ENCODE measurements at regions not wholly inside any gene's neighbourhood (a gene's known extent, or its start where the extent isn't known, plus 50 kb on each side); places are given as distances from the start of the nearest gene placed in this dataset.
"Not testable (repeated sequence)": the region's sequence is repeated elsewhere in the genome, so short reads cannot be mapped to it uniquely, and the experiment has no call there.

DNA sequence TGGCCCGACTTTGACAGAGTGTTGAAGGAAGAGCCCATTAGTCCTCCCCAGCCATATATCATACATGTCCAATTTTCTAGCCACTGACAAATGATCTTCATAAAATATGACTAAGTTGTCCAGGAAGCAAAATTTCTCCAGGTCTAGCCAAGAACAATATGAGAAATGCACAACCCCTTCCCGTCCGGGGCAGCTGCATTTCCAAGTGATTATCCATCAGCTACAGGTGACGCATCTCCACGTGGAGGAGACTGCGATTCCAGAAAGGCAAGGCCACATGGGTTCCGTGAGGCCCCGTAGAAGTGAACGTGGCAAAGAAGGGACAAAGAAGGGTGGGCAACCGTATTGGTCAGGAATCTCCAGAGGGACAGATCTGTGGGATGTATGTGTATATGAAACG lies 118.6 kb downstream of the ATP6V0E2 start:
- H3K4me3 ChIP-seq (ENCODE audit: extremely low read depth in 1 of 4, insufficient read depth in 2 of 4, low read depth in 3 of 4, low read length in 4 of 4); H3K9ac ChIP-seq (replicated peaks in 1 of 4; ENCODE audit: extremely low read depth in 1 of 4, low read depth in 3 of 4, low read length in 3 of 4); H2BK5ac ChIP-seq (ENCODE audit: low read depth, low read length); H3K23ac ChIP-seq (ENCODE audit: insufficient read length); H2BK12ac ChIP-seq (ENCODE audit: low read depth, low read length); H3K4ac ChIP-seq (replicated peaks; ENCODE audit: insufficient read length, low read depth, low read length); H3K4me2 ChIP-seq (ENCODE audit: insufficient read depth in 1 of 2, low read depth in 2 of 2, low read length in 2 of 2); H3K27ac ChIP-seq (ENCODE audit: low read depth, low read length); H2AK5ac ChIP-seq (ENCODE audit: low read depth, low read length); H3K9me3 ChIP-seq (ENCODE audit: insufficient read depth in 2 of 2, low read depth in 1 of 2, low read length in 1 of 2); DNase-seq (ENCODE audit: low read depth in 1 of 2, low spot score in 2 of 2); H4K8ac ChIP-seq (ENCODE audit: extremely low read depth, insufficient read depth, low read length); H3K27me3 ChIP-seq (replicated peaks in 1 of 4; ENCODE audit: control insufficient read depth in 3 of 4, extremely low read depth in 1 of 4, insufficient read depth in 3 of 4, low read length in 3 of 4); H3K79me2 ChIP-seq (ENCODE audit: control insufficient read depth in 1 of 2, insufficient read depth in 2 of 2, low read length in 2 of 2); POLR2A ChIA-PET (ENCODE audit: partially characterized antibody); H3K79me1 ChIP-seq (ENCODE audit: low read depth, low read length); H2BK15ac ChIP-seq (ENCODE audit: low read length); FAIRE-seq; H2BK120ac ChIP-seq (replicated peaks; ENCODE audit: low read depth, low read length); H3K36me3 ChIP-seq (ENCODE audit: control insufficient read depth in 2 of 4, insufficient read depth in 4 of 4, low read length in 3 of 4); H3K18ac ChIP-seq (ENCODE audit: extremely low read depth, low read length); H3K23me2 ChIP-seq (ENCODE audit: low read depth, low read length); H3K56ac ChIP-seq (replicated peaks; ENCODE audit: insufficient read length, low read depth, low read length); H4K20me1 ChIP-seq (replicated peaks in 1 of 2; ENCODE audit: control insufficient read depth in 1 of 2, insufficient read depth in 2 of 2, low read length in 2 of 2); H4K91ac ChIP-seq (replicated peaks; ENCODE audit: insufficient read length, low read length); H2AFZ ChIP-seq (ENCODE audit: low read length); H3K14ac ChIP-seq (ENCODE audit: insufficient read length); H2BK20ac ChIP-seq (ENCODE audit: low read length); H3K4me1 ChIP-seq (replicated peaks in 1 of 4; ENCODE audit: control insufficient read depth in 3 of 4, insufficient read depth in 4 of 4, low read length in 3 of 4); CTCF ChIA-PET (ENCODE audit: partially characterized antibody); H4K5ac ChIP-seq (ENCODE audit: insufficient read length, low read depth, low read length): not testable (repeated sequence)
- 92% methylated on average over 11 of the region's 11 CpGs; no CpG with 5 or more reads in 1 of the 2 experiments for WGBS, 2 experiments (ENCODE audit: extremely low coverage in 1 of 2, insufficient coverage in 1 of 2, insufficient read length in 1 of 2, insufficient replicate concordance in 2 of 2, low coverage in 1 of 2, low lambda C conversion rate in 2 of 2, missing lambda C conversion rate in 1 of 2)

DNA sequence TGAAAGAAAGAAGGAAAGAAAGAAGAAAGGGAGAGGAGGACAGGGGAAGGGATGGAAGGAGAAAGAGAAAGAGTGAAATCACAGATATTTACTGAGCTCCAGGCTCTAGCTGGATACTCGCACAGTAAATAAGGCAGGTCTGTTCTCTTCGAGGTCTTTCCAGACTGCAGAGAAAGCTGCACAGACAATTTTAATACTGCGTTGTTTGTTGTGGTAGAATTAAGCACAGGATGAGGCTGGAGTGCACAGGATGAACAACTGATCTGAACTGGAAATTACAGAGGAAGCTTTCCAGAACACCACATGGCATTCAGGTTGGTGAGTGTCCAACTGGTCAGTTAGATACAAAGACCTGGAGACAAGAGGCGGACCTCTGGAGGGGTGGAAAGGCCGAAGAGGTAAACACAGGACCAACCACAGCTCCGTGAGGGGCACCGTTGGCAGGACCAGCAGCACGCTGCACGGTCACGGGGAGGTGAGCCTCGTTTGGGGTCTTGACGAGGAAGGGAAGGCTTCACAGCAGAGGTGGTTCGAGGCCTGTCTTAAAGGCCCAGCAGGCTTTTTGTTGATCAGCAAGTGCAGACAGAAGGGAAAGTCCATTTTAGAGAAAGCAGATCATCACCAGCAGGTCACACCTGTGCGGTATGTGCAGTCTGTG lies 121.7 kb downstream of the ATP6V0E2 start:
- H4K91ac ChIP-seq (replicated peaks; ENCODE audit: insufficient read length, low read length); H2BK5ac ChIP-seq (ENCODE audit: low read depth, low read length); H2AFZ ChIP-seq (ENCODE audit: low read length); H3K4me1 ChIP-seq (replicated peaks in 1 of 4; ENCODE audit: control insufficient read depth in 3 of 4, insufficient read depth in 4 of 4, low read length in 3 of 4); H3K79me2 ChIP-seq (ENCODE audit: control insufficient read depth in 1 of 2, insufficient read depth in 2 of 2, low read length in 2 of 2); H3K56ac ChIP-seq (replicated peaks; ENCODE audit: insufficient read length, low read depth, low read length); H3K36me3 ChIP-seq (ENCODE audit: control insufficient read depth in 2 of 4, insufficient read depth in 4 of 4, low read length in 3 of 4); H3K79me1 ChIP-seq (ENCODE audit: low read depth, low read length); H2BK12ac ChIP-seq (ENCODE audit: low read depth, low read length); H3K4ac ChIP-seq (replicated peaks; ENCODE audit: insufficient read length, low read depth, low read length); H3K23ac ChIP-seq (ENCODE audit: insufficient read length); FAIRE-seq; POLR2A ChIA-PET (ENCODE audit: partially characterized antibody); H3K27ac ChIP-seq (ENCODE audit: low read depth, low read length); H4K8ac ChIP-seq (ENCODE audit: extremely low read depth, insufficient read depth, low read length); H2BK120ac ChIP-seq (replicated peaks; ENCODE audit: low read depth, low read length); H3K4me3 ChIP-seq (ENCODE audit: extremely low read depth in 1 of 4, insufficient read depth in 2 of 4, low read depth in 3 of 4, low read length in 4 of 4); H4K20me1 ChIP-seq (replicated peaks in 1 of 2; ENCODE audit: control insufficient read depth in 1 of 2, insufficient read depth in 2 of 2, low read length in 2 of 2); H3K27me3 ChIP-seq (replicated peaks in 1 of 4; ENCODE audit: control insufficient read depth in 3 of 4, extremely low read depth in 1 of 4, insufficient read depth in 3 of 4, low read length in 3 of 4); H3K18ac ChIP-seq (ENCODE audit: extremely low read depth, low read length); H2BK20ac ChIP-seq (ENCODE audit: low read length); H3K4me2 ChIP-seq (ENCODE audit: insufficient read depth in 1 of 2, low read depth in 2 of 2, low read length in 2 of 2); DNase-seq (ENCODE audit: low read depth in 1 of 2, low spot score in 2 of 2); H3K9ac ChIP-seq (replicated peaks in 1 of 4; ENCODE audit: extremely low read depth in 1 of 4, low read depth in 3 of 4, low read length in 3 of 4); H2BK15ac ChIP-seq (ENCODE audit: low read length); H3K23me2 ChIP-seq (ENCODE audit: low read depth, low read length); H4K5ac ChIP-seq (ENCODE audit: insufficient read length, low read depth, low read length); H3K14ac ChIP-seq (ENCODE audit: insufficient read length); H3K9me3 ChIP-seq (ENCODE audit: insufficient read depth in 2 of 2, low read depth in 1 of 2, low read length in 1 of 2); H2AK5ac ChIP-seq (ENCODE audit: low read depth, low read length): not testable (repeated sequence)
- WGBS, 2 experiments (ENCODE audit: extremely low coverage in 1 of 2, insufficient coverage in 1 of 2, insufficient read length in 1 of 2, insufficient replicate concordance in 2 of 2, low coverage in 1 of 2, low lambda C conversion rate in 2 of 2, missing lambda C conversion rate in 1 of 2) = 87% methylated on average over 11 of the region's 14 CpGs; no CpG with 5 or more reads in 1 of the 2 experiments
- CTCF ChIA-PET (ENCODE audit: partially characterized antibody) = interaction anchor here (1.5 kb wide), 1 partner anchor 135 kb away, joined by 4 read pairs; no protein-coding TSS in a partner anchor
